ENCODE measurements at regions not wholly inside any gene's neighbourhood (a gene's known extent, or its start where the extent isn't known, plus 50 kb on each side); places are given as distances from the start of the nearest gene placed in this dataset.
"Not testable (repeated sequence)": the region's sequence is repeated elsewhere in the genome, so short reads cannot be mapped to it uniquely, and the experiment has no call there.

DNA sequence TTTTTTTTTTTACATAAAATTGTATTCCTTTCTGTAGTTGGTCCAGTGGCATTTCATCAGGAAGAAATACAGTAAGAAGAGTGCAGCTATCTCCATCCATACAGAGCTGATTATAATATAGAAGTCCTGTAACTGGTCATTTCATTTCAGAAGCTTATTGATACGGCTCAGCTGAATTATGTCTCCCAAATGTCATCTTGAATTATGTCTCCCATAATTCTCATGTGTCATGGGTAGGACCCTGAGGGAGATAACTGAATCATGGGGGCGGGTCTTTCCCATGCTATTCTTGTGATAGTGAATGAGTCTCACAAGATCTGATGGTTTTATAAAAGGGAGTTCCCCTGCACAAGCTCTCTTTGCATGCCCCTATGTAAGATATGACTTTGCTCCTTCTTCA, 492.9 kb downstream of the CHSY3 start:
- no peak overlapping the region for H3K4me2 ChIP-seq
- H3K36me3 ChIP-seq (ENCODE audit: low read depth) = no peaks in the 10 kb centered on the region
- no peaks in the 10 kb centered on the region for H3K79me2 ChIP-seq (ENCODE audit: low read depth)
- DNase-seq = no peak
- H3K9me3 ChIP-seq (ENCODE audit: insufficient read depth, low read depth) = no peaks in the 10 kb centered on the region
- POLR2A ChIA-PET (ENCODE audit: unreplicated experiment) = no interaction called here
- TF ChIP-seq, protein P1, sequence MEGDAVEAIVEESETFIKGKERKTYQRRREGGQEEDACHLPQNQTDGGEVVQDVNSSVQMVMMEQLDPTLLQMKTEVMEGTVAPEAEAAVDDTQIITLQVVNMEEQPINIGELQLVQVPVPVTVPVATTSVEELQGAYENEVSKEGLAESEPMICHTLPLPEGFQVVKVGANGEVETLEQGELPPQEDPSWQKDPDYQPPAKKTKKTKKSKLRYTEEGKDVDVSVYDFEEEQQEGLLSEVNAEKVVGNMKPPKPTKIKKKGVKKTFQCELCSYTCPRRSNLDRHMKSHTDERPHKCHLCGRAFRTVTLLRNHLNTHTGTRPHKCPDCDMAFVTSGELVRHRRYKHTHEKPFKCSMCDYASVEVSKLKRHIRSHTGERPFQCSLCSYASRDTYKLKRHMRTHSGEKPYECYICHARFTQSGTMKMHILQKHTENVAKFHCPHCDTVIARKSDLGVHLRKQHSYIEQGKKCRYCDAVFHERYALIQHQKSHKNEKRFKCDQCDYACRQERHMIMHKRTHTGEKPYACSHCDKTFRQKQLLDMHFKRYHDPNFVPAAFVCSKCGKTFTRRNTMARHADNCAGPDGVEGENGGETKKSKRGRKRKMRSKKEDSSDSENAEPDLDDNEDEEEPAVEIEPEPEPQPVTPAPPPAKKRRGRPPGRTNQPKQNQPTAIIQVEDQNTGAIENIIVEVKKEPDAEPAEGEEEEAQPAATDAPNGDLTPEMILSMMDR (conservative IDR thresholded peaks at IDR 0.05) = no peak
- no peak for TF ChIP-seq EZH2 (IDR thresholded peaks at IDR 0.05; ENCODE audit: low read depth)
- CTCF ChIA-PET = no interaction called here
- no TSS peak for BruUV-seq (replicated peaks)
- peaks cover 8% of the 10 kb centered on the region; the same call in 1 of the 2 replicates for H3K4me1 ChIP-seq (replicated peaks; ENCODE audit: insufficient read depth)
- H3K4me3 ChIP-seq = no peak overlapping the region
- H3F3A ChIP-seq (ENCODE audit: insufficient read depth, low read depth) = no peaks in the 10 kb centered on the region
- H4K20me1 ChIP-seq (ENCODE audit: insufficient read depth) = no peaks in the 10 kb centered on the region
- no peak overlapping the region for H3K27ac ChIP-seq
- H3K9me2 ChIP-seq (ENCODE audit: insufficient read depth) = no peaks in the 10 kb centered on the region
- H2AFZ ChIP-seq = no peak overlapping the region
- H3K27me3 ChIP-seq (ENCODE audit: insufficient read depth, low read depth) = no peaks in the 10 kb centered on the region
- intact Hi-C loops (cut with micrococcal nuclease; ENCODE audit: unreplicated experiment) = no loop called here

DNA sequence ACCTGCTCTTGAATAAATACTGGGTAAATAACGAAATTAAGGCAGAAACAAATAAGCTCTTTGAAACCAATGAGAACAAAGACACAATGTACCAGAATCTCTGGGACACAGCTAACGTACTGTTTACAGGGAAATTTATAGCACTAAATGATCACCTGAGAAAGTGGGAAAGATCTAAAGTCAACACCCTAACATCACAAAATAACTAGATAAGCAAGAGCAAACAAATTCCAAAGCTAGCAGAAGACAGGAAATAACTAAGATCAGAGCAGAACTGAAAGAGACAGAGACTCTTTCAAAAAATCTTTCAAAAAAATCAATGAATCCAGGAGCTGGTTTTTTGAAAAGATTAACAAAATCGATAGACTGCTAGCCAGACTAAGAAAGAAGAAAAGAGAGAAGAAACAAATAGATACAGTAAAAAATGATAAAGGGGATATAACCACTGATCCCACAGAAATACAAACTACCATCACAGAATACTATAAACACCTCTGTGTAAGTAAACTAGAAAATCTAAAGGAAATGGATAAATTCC, 487.5 kb downstream of the CHSY3 start:
- H3F3A ChIP-seq (ENCODE audit: insufficient read depth, low read depth); POLR2A ChIA-PET (ENCODE audit: unreplicated experiment); H3K9me2 ChIP-seq (ENCODE audit: insufficient read depth); H3K27ac ChIP-seq; H3K27me3 ChIP-seq (ENCODE audit: insufficient read depth, low read depth); H4K20me1 ChIP-seq (ENCODE audit: insufficient read depth); CTCF ChIA-PET; H3K36me3 ChIP-seq (ENCODE audit: low read depth); H3K4me2 ChIP-seq; H3K9me3 ChIP-seq (ENCODE audit: insufficient read depth, low read depth); BruUV-seq (replicated peaks); H2AFZ ChIP-seq; H3K4me3 ChIP-seq; H3K4me1 ChIP-seq (replicated peaks; ENCODE audit: insufficient read depth); H3K79me2 ChIP-seq (ENCODE audit: low read depth); intact Hi-C loops (cut with micrococcal nuclease; ENCODE audit: unreplicated experiment); DNase-seq: not testable (repeated sequence)

DNA sequence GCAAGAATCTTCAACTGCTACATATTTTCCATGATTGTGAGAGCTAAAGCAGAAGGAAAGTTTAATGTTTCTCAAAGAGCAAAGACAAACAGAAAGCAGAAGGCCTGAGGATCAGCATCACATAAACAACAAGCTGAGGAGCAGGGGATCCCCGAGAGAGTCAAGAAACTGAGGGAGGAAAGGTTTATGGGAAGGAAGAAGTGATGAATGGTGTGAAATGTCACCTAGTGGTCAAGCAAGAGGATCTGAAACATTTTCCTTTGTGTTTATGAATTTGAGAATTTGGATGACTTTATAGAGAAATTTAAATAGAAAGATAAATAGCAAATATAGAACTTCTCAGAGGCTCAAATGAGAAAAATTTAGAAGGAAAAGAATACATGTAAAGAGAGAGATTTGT, 481.9 kb downstream of the CHSY3 start:
- no peaks in the 10 kb centered on the region for H3K4me1 ChIP-seq (replicated peaks; ENCODE audit: insufficient read depth)
- CTCF ChIA-PET = no interaction called here
- H3K9me3 ChIP-seq (ENCODE audit: insufficient read depth, low read depth) = no peaks in the 10 kb centered on the region
- H3K9me2 ChIP-seq (ENCODE audit: insufficient read depth) = no peaks in the 10 kb centered on the region
- POLR2A ChIA-PET (ENCODE audit: unreplicated experiment) = no interaction called here
- BruUV-seq (replicated peaks) = no TSS peak
- H4K20me1 ChIP-seq (ENCODE audit: insufficient read depth) = no peaks in the 10 kb centered on the region
- no peak overlapping the region for H3K27ac ChIP-seq
- intact Hi-C loops (cut with micrococcal nuclease; ENCODE audit: unreplicated experiment) = no loop called here
- no peaks in the 10 kb centered on the region for H3K79me2 ChIP-seq (ENCODE audit: low read depth)
- H3K4me2 ChIP-seq = no peak overlapping the region
- no peaks in the 10 kb centered on the region for H3K36me3 ChIP-seq (ENCODE audit: low read depth)
- no peak for TF ChIP-seq EZH2 (IDR thresholded peaks at IDR 0.05; ENCODE audit: low read depth)
- TF ChIP-seq, protein P1 (conservative IDR thresholded peaks at IDR 0.05) = no peak
- DNase-seq = no peak
- no peak overlapping the region for H3K4me3 ChIP-seq
- H2AFZ ChIP-seq = no peak overlapping the region
- no peaks in the 10 kb centered on the region for H3F3A ChIP-seq (ENCODE audit: insufficient read depth, low read depth)
- no peaks in the 10 kb centered on the region for H3K27me3 ChIP-seq (ENCODE audit: insufficient read depth, low read depth)

DNA sequence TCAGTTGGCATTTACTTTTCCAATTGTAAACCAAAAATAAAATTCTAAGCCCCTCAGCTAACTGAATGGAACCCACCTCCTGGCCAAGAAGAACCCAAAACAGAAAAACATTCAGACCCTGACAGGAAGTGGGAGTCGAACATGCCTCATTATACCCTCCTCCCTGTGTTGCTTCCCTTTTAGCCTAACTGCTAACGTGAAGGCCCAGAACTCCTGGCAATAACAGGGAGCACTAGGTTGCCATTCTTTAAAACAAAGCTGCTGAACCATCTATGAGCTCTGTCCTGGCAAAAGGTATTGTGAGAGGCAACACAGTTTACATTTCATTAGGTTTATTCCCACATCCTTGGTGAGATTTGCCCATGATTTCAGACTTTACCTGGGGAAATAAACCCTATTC, 481.4 kb downstream of the CHSY3 start:
- H3K4me3 ChIP-seq = no peak overlapping the region
- no peaks in the 10 kb centered on the region for H3K4me1 ChIP-seq (replicated peaks; ENCODE audit: insufficient read depth)
- H4K20me1 ChIP-seq (ENCODE audit: insufficient read depth) = no peaks in the 10 kb centered on the region
- H3K36me3 ChIP-seq (ENCODE audit: low read depth) = no peaks in the 10 kb centered on the region
- H2AFZ ChIP-seq = no peak overlapping the region
- H3K9me2 ChIP-seq (ENCODE audit: insufficient read depth) = no peaks in the 10 kb centered on the region
- no TSS peak for BruUV-seq (replicated peaks)
- no peak overlapping the region for H3K27ac ChIP-seq
- no peak for TF ChIP-seq EZH2 (IDR thresholded peaks at IDR 0.05; ENCODE audit: low read depth)
- TF ChIP-seq, protein P1 (conservative IDR thresholded peaks at IDR 0.05) = no peak
- H3F3A ChIP-seq (ENCODE audit: insufficient read depth, low read depth) = no peaks in the 10 kb centered on the region
- ChIA-PET POLR2A (ENCODE audit: unreplicated experiment) (no interaction called here), CTCF (no interaction called here)
- no peaks in the 10 kb centered on the region for H3K27me3 ChIP-seq (ENCODE audit: insufficient read depth, low read depth)
- intact Hi-C loops (cut with micrococcal nuclease; ENCODE audit: unreplicated experiment) = no loop called here
- no peaks in the 10 kb centered on the region for H3K9me3 ChIP-seq (ENCODE audit: insufficient read depth, low read depth)
- DNase-seq = no peak
- H3K4me2 ChIP-seq = no peak overlapping the region
- no peaks in the 10 kb centered on the region for H3K79me2 ChIP-seq (ENCODE audit: low read depth)
